GM21619 (cell line): ENCODE measurements at regions not wholly inside any gene's neighbourhood (a gene's known extent, or its start where the extent isn't known, plus 50 kb on each side); places are given as distances from the start of the nearest gene placed in this dataset.
"Not testable (repeated sequence)": the region's sequence is repeated elsewhere in the genome, so short reads cannot be mapped to it uniquely, and the experiment has no call there.

Experiments
- ATAC-seq: cut with Tn5 transposase; IDR thresholded peaks from one replicate; pipeline ENCODE4 v1.9.1; 2021; ENCODE audit not compliant: unreplicated experiment

GRCh38 chr4:130044788-130045531 is 949.0 kb downstream of the C4orf33 start:
- no peak for ATAC-seq

- ATAC-seq: no peak
These were observed 957.8 kb downstream of the C4orf33 start for GRCh38 chr4:130053723-130054122.

GRCh38 chr4:130054908-130055307 is 959.0 kb downstream of the C4orf33 start:
- ATAC-seq: no peak

- ATAC-seq: no peak
These were observed 960.3 kb downstream of the C4orf33 start for GRCh38 chr4:130056286-130056685.

- ATAC-seq: no peak
These were observed 968.5 kb downstream of the C4orf33 start for GRCh38 chr4:130064471-130064870.

GRCh38 chr4:130067419-130067818 is 971.5 kb downstream of the C4orf33 start:
- ATAC-seq: no peak

GRCh38 chr4:130068072-130068471 is 972.1 kb downstream of the C4orf33 start:
- ATAC-seq: no peak

- ATAC-seq: no peak
These were observed 975.8 kb downstream of the C4orf33 start for GRCh38 chr4:130071746-130072145.

- no peak for ATAC-seq
These were observed 977.3 kb downstream of the C4orf33 start for GRCh38 chr4:130073145-130073790.

GRCh38 chr4:130074096-130074495 is 978.1 kb downstream of the C4orf33 start:
- ATAC-seq: no peak

- ATAC-seq: no peak
These were observed 981.3 kb downstream of the C4orf33 start for GRCh38 chr4:130077275-130077674.

GRCh38 chr4:130079027-130079426 is 983.1 kb downstream of the C4orf33 start:
- not testable (repeated sequence) for ATAC-seq

- ATAC-seq: no peak
These were observed 985.0 kb downstream of the C4orf33 start for GRCh38 chr4:130080872-130081451.

- no peak for ATAC-seq
These were observed 994.5 kb downstream of the C4orf33 start for GRCh38 chr4:130090427-130090826.

- no peak for ATAC-seq
These were observed 996.4 kb downstream of the C4orf33 start for GRCh38 chr4:130092187-130093015.

- ATAC-seq: no peak
These were observed 1003.2 kb downstream of the C4orf33 start for GRCh38 chr4:130099105-130099504.

GRCh38 chr4:130110189-130110588 is 1014.2 kb downstream of the C4orf33 start:
- ATAC-seq: no peak

GRCh38 chr4:130110770-130111169 is 1014.8 kb downstream of the C4orf33 start:
- ATAC-seq: no peak

- no peak for ATAC-seq
These were observed 1028.1 kb downstream of the C4orf33 start for GRCh38 chr4:130124066-130124465.

GRCh38 chr4:130125467-130125866 is 1029.5 kb downstream of the C4orf33 start:
- no peak for ATAC-seq

GRCh38 chr4:130127297-130127696 is 1031.3 kb downstream of the C4orf33 start:
- no peak for ATAC-seq
